GM23248 (cell line): ENCODE measurements at regions not wholly inside any gene's neighbourhood (a gene's known extent, or its start where the extent isn't known, plus 50 kb on each side); places are given as distances from the start of the nearest gene placed in this dataset.

Source experiments
- EZH2 ChIP-seq: fragments of 200-600 bp; sonication (generic); IDR thresholded peaks from 2 replicates; pipeline ENCODE4 v1.6.1; 2018; ENCODE audit warnings: antibody characterized with exemption, mild to moderate bottlenecking; ENCODE audit not compliant: insufficient read depth, poor library complexity, severe bottlenecking
- EZH2phosphoT487 ChIP-seq: fragments of 200-600 bp; sonication (generic); IDR thresholded peaks from 2 replicates; pipeline ENCODE4 v1.6.1; 2018; ENCODE audit warnings: antibody characterized with exemption, moderate library complexity, mild to moderate bottlenecking, low read depth; ENCODE audit not compliant: insufficient read depth

DNA sequence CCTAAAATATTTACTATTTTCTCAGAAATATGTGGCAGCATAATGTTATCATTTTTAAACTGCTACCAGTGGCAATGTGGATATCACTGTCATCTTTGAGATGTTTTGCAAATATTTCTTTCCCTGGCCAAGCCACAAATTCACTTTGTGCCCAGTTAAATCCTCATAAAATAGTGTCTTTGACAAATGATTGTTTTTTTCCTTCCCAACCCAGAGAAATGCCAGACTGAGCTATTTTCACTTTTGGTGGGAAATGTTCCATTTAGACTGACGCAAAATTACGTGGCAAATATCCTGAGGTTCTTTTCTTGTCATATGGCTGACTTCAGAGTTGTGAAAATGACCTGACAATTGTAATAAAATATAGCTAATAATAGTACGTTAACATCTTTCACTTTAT, 807.0 kb upstream of the SOX9 start:
- TF ChIP-seq EZH2: no peak
- no peak for TF ChIP-seq EZH2phosphoT487
